ENCODE measurements at regions not wholly inside any gene's neighbourhood (a gene's known extent, or its start where the extent isn't known, plus 50 kb on each side); places are given as distances from the start of the nearest gene placed in this dataset.
"Not testable (repeated sequence)": the region's sequence is repeated elsewhere in the genome, so short reads cannot be mapped to it uniquely, and the experiment has no call there.

DNA sequence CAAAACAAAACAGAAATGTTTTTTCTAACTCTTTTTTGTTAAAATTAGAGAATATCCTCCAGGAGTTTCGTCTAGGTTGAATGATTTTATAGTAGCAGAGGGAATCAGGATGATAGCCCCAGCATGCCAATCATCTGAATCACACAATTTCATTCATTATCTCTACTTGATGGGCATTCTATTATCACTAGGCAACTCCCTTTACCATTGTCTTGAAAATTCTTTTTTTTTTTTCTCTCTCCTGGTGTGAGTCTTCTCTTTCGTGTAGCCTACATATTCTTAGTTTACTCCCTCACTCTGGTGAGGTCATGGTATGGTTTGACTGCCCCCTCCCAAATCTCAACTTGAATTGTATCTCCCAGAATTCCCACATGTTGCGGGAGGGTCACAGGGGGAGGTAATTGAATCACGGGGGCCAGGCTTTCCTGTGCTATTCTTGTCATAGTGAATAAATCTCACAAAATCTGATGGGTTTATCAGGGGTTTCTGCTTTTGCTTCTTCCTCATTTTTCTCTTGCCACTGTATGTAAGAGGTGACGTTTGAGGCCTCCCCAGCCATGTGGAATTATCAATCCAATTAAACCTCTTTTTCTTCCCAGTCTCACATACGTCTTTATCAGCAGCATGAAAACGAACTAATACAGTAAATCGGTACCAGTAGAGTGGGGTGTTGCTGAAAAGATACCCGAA, 105.0 kb downstream of the OTUD1 start:
- DNase-seq (ENCODE audit: low read depth, low spot score) = no peak

- DNase-seq (ENCODE audit: low read depth, low spot score) = not testable (repeated sequence)
Observed at GRCh38 chr10:23545866-23546265, 107.0 kb downstream of the OTUD1 start.

- no peak for DNase-seq (ENCODE audit: low read depth, low spot score)
Observed at GRCh38 chr10:23556727-23557440, 118.0 kb downstream of the OTUD1 start.

DNA sequence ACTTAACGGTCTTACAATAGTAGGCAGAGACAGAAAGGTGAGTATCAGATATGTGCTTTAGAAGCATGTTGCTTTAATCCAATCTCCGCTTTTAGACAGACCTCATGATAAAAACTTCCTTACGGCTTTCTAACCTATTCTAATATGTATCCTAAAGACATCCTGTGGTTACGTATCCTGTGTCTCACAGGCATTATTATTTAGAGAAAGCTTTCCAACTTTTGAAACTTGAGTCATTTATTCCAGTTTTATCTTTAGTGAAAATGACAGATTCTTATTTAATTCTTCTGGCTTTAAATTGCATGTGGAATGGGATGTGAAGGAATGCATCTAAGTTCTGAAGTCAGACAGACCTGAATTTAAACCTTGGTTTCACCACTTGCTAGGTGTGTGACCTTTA, 118.9 kb downstream of the OTUD1 start:
- no peak for DNase-seq (ENCODE audit: low read depth, low spot score)

DNA sequence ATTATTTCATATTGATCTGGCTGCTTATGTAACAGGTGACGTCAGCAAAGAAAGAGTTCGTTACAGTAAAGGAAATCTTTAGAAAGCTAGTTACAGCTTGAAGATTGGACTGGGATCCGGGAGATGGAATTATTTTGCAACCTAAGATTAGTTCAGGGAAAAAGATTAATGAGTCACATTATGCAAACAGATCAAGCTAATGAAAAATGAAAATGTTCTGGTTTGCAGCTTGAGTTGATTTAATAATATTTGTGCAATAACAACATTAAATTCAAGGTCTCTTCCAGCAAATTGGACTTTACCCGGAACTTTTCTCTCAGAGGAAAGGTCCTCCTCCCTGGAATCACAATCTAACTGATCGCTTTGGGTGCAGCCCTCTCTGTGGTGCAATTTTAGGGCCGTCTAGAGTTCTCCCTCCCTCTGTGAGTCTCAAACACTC, 119.5 kb downstream of the OTUD1 start:
- no peak for DNase-seq (ENCODE audit: low read depth, low spot score)

- DNase-seq (ENCODE audit: low read depth, low spot score) = no peak
Observed at GRCh38 chr10:23568996-23569395, 130.1 kb downstream of the OTUD1 start.

DNA sequence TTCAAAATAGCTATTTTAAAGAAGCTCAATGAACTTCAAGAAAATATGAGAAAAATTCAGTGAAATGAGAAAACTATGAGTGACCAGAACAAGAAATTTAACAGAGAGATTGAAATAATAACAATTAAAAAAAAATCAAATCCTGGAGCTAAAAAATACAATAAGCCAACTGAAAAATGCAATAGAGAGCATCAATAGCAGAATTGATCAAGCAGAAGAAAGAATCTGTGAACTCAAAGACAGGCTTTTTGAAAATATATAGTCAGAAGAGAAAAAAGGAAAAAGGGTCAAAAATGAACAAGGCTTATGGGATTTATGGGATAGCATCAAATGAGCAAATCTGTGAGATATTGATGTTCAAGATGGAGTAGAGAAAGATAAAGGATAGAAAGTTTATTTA, 133.0 kb downstream of the OTUD1 start:
- DNase-seq (ENCODE audit: low read depth, low spot score) = no peak

GRCh38 chr10:23581906-23582450, 143.1 kb downstream of the OTUD1 start:
- no peak for DNase-seq (ENCODE audit: low read depth, low spot score)

- no peak for DNase-seq (ENCODE audit: low read depth, low spot score)
Observed at GRCh38 chr10:23584396-23584795, 145.5 kb downstream of the OTUD1 start.

DNA sequence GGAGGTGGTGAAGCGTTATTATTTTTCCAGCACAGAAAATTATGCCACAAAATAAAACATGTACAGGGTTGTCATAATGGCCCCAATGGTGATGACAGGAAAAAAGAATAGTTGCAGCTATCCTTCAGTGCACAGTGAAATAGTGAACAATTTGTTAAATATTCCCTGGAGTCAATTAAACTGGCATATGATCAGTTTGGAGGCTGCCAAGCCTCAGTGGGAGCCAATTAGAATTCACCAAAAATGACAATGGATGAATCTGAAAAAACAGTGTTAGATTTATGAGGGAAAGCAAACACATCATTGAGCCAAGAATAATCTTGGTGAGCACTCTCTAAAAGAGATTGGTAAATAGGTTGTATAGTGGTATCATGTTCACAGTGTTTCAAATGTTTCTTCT, 146.3 kb downstream of the OTUD1 start:
- DNase-seq (ENCODE audit: low read depth, low spot score) = no peak

DNA sequence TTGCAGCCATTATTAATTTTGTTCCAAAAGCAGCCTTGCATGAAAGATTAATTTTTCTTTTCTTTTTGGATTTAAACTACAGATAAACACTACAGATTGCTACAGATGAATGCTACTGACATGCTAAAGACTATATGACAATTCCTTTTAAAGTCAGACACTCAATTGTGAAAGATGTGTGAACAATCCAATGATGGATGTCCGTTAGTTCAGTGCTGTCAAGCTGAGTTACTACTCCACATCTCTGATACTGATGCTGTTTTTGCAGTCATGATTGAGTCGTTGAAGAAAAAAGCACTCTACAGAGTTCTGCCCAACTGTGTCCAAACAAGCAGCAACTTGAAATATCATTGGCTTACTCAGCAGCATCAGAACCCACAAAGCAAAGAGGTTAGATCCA, 146.8 kb downstream of the OTUD1 start:
- DNase-seq (ENCODE audit: low read depth, low spot score) = no peak

DNA sequence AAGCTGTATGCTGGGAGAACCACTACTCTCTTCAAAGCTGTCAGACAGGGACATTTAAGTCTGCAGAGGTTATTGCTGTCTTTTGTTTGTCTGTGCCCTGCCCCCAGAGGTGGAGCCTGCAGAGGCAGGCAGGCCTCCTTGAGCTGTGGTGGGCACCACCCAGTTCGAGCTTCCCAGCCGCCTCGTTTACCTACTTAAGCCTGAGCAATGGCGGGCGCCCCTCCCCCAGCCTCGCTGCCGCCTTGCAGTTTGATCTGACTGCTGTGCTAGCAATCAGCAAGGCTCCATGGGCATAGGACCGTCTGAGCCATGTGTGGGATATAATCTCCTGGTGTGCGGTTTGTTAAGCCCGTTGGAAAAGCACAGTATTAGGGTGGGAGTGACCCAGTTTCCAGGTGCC, 156.4 kb downstream of the OTUD1 start:
- not testable (repeated sequence) for DNase-seq (ENCODE audit: low read depth, low spot score)

DNA sequence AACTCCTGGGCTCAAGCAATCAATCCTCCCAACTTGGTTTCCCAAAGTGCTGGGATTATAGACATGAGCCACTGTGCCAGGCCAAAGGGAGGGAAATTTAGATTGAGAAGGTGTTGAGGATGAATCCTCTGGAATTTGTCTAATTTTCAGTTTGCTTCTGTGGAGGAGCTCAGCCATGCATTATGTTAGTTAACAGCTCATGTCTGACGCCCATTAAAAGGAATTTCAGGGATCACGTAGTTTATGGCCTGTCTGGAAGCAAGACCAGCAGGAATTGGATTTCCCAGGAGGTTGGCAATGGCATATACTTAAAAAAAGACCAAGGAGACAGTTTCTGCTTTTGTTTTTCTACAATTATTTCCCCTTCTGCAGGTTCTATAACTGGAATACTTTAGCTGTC, 165.7 kb downstream of the OTUD1 start:
- no peak for DNase-seq (ENCODE audit: low read depth, low spot score)

DNA sequence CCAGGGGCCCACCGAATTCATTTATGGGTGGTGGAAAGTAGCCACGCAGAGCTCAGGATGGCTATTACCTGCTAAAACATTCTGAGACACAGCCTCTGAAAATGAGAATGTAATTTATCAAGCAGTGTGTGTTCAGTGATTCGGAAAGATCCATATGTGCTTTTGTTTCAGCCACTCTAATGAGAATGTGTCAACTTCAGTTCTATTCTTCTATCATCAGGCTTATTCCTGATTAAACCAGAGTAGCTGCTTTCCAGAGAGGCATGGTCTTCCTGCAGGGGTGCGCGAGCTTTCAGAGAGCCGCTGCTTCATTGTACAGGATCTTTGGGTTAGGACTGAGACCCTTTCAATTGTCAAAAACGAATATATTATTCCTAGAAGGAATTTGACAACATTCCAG, 167.6 kb downstream of the OTUD1 start:
- DNase-seq (ENCODE audit: low read depth, low spot score) = no peak

DNA sequence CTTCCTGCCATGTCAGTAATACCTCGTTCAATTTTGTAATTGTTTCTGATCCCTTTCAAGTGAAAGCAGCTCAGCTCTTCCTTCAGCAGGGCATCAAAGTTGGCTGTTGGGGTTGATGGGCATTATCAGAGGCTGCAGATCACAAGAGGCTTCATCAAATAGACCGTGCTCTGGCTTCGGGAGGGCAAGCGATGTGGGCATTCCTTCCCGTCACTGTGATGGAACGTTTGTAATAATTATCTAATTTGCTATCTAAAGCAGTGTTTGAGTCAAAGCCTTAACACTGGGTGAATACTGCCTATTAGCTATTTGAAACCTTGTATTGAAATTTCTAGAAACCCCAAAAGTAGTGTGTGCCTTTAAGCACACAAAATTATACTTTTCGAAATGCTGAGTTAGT, 170.1 kb downstream of the OTUD1 start:
- no peak for DNase-seq (ENCODE audit: low read depth, low spot score)

- no peak for DNase-seq (ENCODE audit: low read depth, low spot score)
Observed at GRCh38 chr10:23610626-23611307, 171.9 kb downstream of the OTUD1 start.

GRCh38 chr10:23611308-23612029, 172.6 kb downstream of the OTUD1 start:
- no peak for DNase-seq (ENCODE audit: low read depth, low spot score)

GRCh38 chr10:23613900-23614299, 175.0 kb downstream of the OTUD1 start:
- no peak for DNase-seq (ENCODE audit: low read depth, low spot score)

DNA sequence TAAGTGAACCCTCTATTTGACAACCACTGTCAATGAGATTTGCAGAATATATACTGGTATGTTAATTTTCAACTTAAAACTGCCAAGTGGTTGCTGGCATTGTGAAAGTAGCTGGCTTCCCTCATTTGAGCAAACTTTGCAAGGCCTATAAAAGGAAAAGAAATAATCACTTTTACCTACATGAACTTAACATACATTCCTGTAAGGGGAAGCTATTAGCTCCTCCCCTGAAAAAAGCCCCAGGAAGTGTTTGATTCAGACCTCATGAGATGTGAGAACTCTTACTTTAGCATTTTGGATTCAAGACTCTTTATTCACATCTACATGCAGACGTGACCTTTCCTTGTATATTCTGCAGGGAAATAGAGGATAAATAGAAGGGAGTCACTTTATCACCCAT, 175.6 kb downstream of the OTUD1 start:
- DNase-seq (ENCODE audit: low read depth, low spot score) = no peak

DNA sequence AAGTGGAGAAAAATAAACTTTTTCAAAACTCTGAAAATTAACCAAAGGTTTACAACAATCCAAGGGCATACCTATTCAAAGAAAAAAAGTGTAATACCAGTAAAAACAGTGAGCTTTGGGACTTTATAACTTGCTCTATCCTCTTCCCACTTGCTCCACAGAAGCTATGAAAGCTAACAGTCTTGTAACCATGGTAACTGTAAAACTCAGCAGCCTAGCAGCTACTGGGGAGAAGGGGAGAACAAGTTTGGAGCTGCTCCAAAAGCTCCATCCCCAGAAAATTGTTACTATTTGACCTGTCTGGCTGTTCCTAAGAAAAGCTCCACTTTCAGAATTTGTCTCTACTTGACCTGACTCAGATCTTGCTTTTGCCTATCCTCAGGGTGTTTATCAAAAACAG, 191.5 kb downstream of the OTUD1 start:
- DNase-seq (ENCODE audit: low read depth, low spot score) = no peak

DNA sequence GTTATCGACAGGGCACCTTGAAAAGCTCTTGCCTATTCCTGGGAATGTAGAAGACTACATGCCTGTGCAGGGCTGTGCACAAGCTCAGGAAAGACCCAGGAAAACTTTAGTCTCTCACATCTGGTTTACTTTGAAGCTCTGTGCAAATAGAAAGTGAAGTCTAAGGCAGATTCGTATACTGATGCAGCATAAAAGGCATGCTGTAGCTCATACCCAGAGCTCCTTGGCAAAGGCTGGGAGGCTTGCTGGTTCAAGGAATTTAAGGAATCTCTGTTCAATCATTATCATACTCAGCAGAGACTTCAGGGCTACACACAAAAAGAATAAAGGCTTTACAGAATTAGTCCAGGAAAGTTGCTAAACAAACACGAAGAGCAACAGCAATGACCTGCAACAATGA, 192.0 kb downstream of the OTUD1 start:
- no peak for DNase-seq (ENCODE audit: low read depth, low spot score)
